IMR-90 (cell line): ENCODE measurements at regions not wholly inside any gene's neighbourhood (a gene's known extent, or its start where the extent isn't known, plus 50 kb on each side); places are given as distances from the start of the nearest gene placed in this dataset.

Source experiments
- ATAC-seq: fragments of 200-7000 bp; cut with Tn5 transposase; 2 replicates; pipeline ENCODE4 v1.9.1; 2020; ENCODE audit warnings: low read depth, mild to moderate bottlenecking, moderate library complexity
- BruUV-seq: library from RNA; stranded (reverse); fragments of 400-500 nt; replicated peaks from 2 replicates; lab custom pipeline; 2021; lab: Mats Ljungman, UMichigan
- CTCF ChIA-PET: fragments of 300-600 bp; formaldehyde crosslinking; extraction: SDS; loops from one replicate; lab custom pipeline; 2021; ENCODE audit warnings: antibody characterized with exemption; lab: Yijun Ruan, JAX
- POLR2A ChIA-PET: fragments of 300-600 bp; sonication (Branson Sonifier 250); formaldehyde crosslinking; loops from one replicate; lab custom pipeline; 2022; ENCODE audit warnings: antibody characterized with exemption; ENCODE audit not compliant: unreplicated experiment; lab: Charles Lee
- DNase-seq: peaks from one replicate; pipeline ENCODE4 v3.0.0; 2013
- H2AFZ ChIP-seq: replicated peaks from 2 replicates; pipeline ENCODE3; 2013; ENCODE audit warnings: low read length, mild to moderate bottlenecking; ENCODE audit not compliant: poor library complexity
- H2AK5ac ChIP-seq: 2 replicates; pipeline ENCODE4 v1.6.1; 2013; ENCODE audit warnings: low read depth, low read length, inconsistent platforms
- H2AK9ac ChIP-seq: replicated peaks from 2 replicates; pipeline ENCODE3; 2013; ENCODE audit warnings: mild to moderate bottlenecking, low read depth, low read length, moderate library complexity; ENCODE audit not compliant: poor library complexity
- H2BK120ac ChIP-seq: 2 replicates; pipeline ENCODE4 v1.6.1; 2013; ENCODE audit warnings: low read depth, low read length, inconsistent platforms
- H2BK15ac ChIP-seq: 3 replicates; pipeline ENCODE4 v1.6.1; 2013; ENCODE audit warnings: low read depth, low read length, inconsistent platforms
- H2BK20ac ChIP-seq: 2 replicates; pipeline ENCODE4 v1.6.1; 2013; ENCODE audit warnings: low read depth, mild to moderate bottlenecking, inconsistent platforms, low read length, moderate library complexity
- H2BK5ac ChIP-seq: 2 replicates; pipeline ENCODE4 v1.6.1; 2013; ENCODE audit warnings: mild to moderate bottlenecking, low read depth, low read length, inconsistent platforms; ENCODE audit not compliant: poor library complexity, severe bottlenecking
- H3K14ac ChIP-seq: replicated peaks from 2 replicates; pipeline ENCODE4 v1.6.1; 2013; ENCODE audit warnings: low read depth, low read length, inconsistent platforms
- H3K18ac ChIP-seq: 2 replicates; pipeline ENCODE4 v1.6.1; 2013; ENCODE audit warnings: low read depth, low read length, control low read depth
- H3K23ac ChIP-seq: 2 replicates; pipeline ENCODE4 v1.6.1; 2013; ENCODE audit warnings: low read depth, low read length, inconsistent platforms
- H3K27ac ChIP-seq: 2 replicates; pipeline ENCODE4 v1.5.1; 2013; ENCODE audit warnings: mild to moderate bottlenecking, control low read depth, low read length; ENCODE audit not compliant: insufficient read depth
- H3K27me3 ChIP-seq: 2 replicates; pipeline ENCODE4 v1.6.1; 2013; ENCODE audit warnings: low read length; ENCODE audit not compliant: control insufficient read depth, insufficient read depth
- H3K36me3 ChIP-seq: 2 replicates; pipeline ENCODE4 v1.6.1; 2013; ENCODE audit warnings: low read length, mixed read lengths; ENCODE audit not compliant: control insufficient read depth, insufficient read depth
- H3K4ac ChIP-seq: 2 replicates; pipeline ENCODE4 v1.6.1; 2013; ENCODE audit warnings: low read depth, low read length, inconsistent platforms
- H3K4me1 ChIP-seq: 2 replicates; pipeline ENCODE4 v1.6.1; 2013; ENCODE audit warnings: low read length, mixed read lengths; ENCODE audit not compliant: control insufficient read depth, insufficient read depth
- H3K4me2 ChIP-seq: 2 replicates; pipeline ENCODE4 v1.6.1; 2013; ENCODE audit warnings: low read depth, mild to moderate bottlenecking, control low read depth, low read length, moderate library complexity
- H3K4me3 ChIP-seq: 2 replicates; pipeline ENCODE4 v1.5.1; 2013; ENCODE audit warnings: low read depth, mild to moderate bottlenecking, control low read depth, low read length, moderate library complexity; ENCODE audit not compliant: insufficient read depth
- H3K56ac ChIP-seq: 2 replicates; pipeline ENCODE4 v1.6.1; 2013; ENCODE audit warnings: low read length, inconsistent platforms; ENCODE audit not compliant: insufficient read depth; ENCODE audit errors: extremely low read depth
- H3K79me1 ChIP-seq, 2 experiments: 2 replicates each; pipeline ENCODE4 v1.6.1; 2013; ENCODE audit warnings: low read length in 2 of 2, inconsistent platforms in 1 of 2, low read depth in 1 of 2
- H3K9ac ChIP-seq: 2 replicates; pipeline ENCODE4 v1.6.1; 2013; ENCODE audit warnings: low read depth, low read length, control low read depth
- H3K9me1 ChIP-seq: 2 replicates; pipeline ENCODE4 v1.6.1; 2013; ENCODE audit warnings: low read length, inconsistent platforms; ENCODE audit not compliant: insufficient read depth
- H3K9me3 ChIP-seq: 2 replicates; pipeline ENCODE4 v1.6.1; 2013; ENCODE audit warnings: low read length; ENCODE audit not compliant: control insufficient read depth, insufficient read depth
- H4K20me1 ChIP-seq: 2 replicates; pipeline ENCODE4 v1.6.1; 2013; ENCODE audit warnings: low read length, inconsistent platforms; ENCODE audit not compliant: insufficient read depth
- H4K5ac ChIP-seq: 2 replicates; pipeline ENCODE4 v1.6.1; 2013; ENCODE audit warnings: mild to moderate bottlenecking, low read depth, low read length, control low read depth
- H4K8ac ChIP-seq, 2 experiments: 2 replicates each; pipeline ENCODE4 v1.6.1; 2013; ENCODE audit warnings: low read depth in 2 of 2, low read length in 2 of 2, control low read depth in 1 of 2, inconsistent platforms in 1 of 2
- H4K91ac ChIP-seq: 2 replicates; pipeline ENCODE4 v1.6.1; 2013; ENCODE audit warnings: low read depth, low read length, inconsistent platforms; ENCODE audit not compliant: insufficient read depth
- BHLHE40 ChIP-seq: fragments of 150-350 bp; IDR thresholded peaks from 2 replicates; pipeline ENCODE4 v1.6.1; 2016; ENCODE audit warnings: mild to moderate bottlenecking, low read depth, low read length
- CEBPB ChIP-seq: IDR thresholded peaks from 2 replicates; pipeline ENCODE4 v1.6.1; 2012; ENCODE audit warnings: low read depth, low read length, improper control_type of control experiment
- CHD1 ChIP-seq: IDR thresholded peaks from 2 replicates; pipeline ENCODE4 v1.6.1; 2012; ENCODE audit warnings: low read depth, low read length, improper control_type of control experiment
- CTCF ChIP-seq: conservative IDR thresholded peaks from 2 replicates; pipeline ENCODE4 v1.5.1; 2012; ENCODE audit warnings: mild to moderate bottlenecking, low read depth, low read length, improper control_type of control experiment
- ELK1 ChIP-seq: fragments of 150-350 bp; IDR thresholded peaks from 2 replicates; pipeline ENCODE4 v1.6.1; 2016; ENCODE audit warnings: low read depth, mild to moderate bottlenecking, low read length, moderate library complexity, borderline replicate concordance
- FOS ChIP-seq: fragments of 150-350 bp; IDR thresholded peaks from 2 replicates; pipeline ENCODE4 v1.6.1; 2016; ENCODE audit warnings: low read depth, low read length
- MAFK ChIP-seq: IDR thresholded peaks from 2 replicates; pipeline ENCODE4 v1.6.1; 2012; ENCODE audit warnings: low read depth, low read length, improper control_type of control experiment
- MAZ ChIP-seq: IDR thresholded peaks from 2 replicates; pipeline ENCODE4 v1.6.1; 2012; ENCODE audit warnings: low read depth, mild to moderate bottlenecking, low read length, improper control_type of control experiment, moderate library complexity, borderline replicate concordance
- MXI1 ChIP-seq: IDR thresholded peaks from 2 replicates; pipeline ENCODE4 v1.6.1; 2012; ENCODE audit warnings: low read depth, mild to moderate bottlenecking, low read length, moderate library complexity, borderline replicate concordance
- NFE2L2 ChIP-seq: fragments of 150-350 bp; IDR thresholded peaks from 2 replicates; pipeline ENCODE4 v1.6.1; 2016; ENCODE audit warnings: low read depth, mild to moderate bottlenecking, low read length
- POLR2A ChIP-seq: IDR thresholded peaks from 2 replicates; pipeline ENCODE4 v1.6.1; 2012; ENCODE audit warnings: mild to moderate bottlenecking, low read depth, low read length
- RAD21 ChIP-seq: IDR thresholded peaks from 2 replicates; pipeline ENCODE4 v1.6.1; 2012; ENCODE audit warnings: low read length, improper control_type of control experiment
- RCOR1 ChIP-seq: IDR thresholded peaks from 2 replicates; pipeline ENCODE4 v1.6.1; 2012; ENCODE audit warnings: mild to moderate bottlenecking, low read length, improper control_type of control experiment; ENCODE audit not compliant: insufficient replicate concordance
- RFX5 ChIP-seq: IDR thresholded peaks from 2 replicates; pipeline ENCODE4 v1.8.0; 2012; ENCODE audit warnings: low read depth, mild to moderate bottlenecking, low read length, moderate library complexity
- SMC3 ChIP-seq: fragments of 150-350 bp; IDR thresholded peaks from 2 replicates; pipeline ENCODE4 v1.6.1; 2016; ENCODE audit warnings: low read depth, mild to moderate bottlenecking, antibody characterized with exemption, low read length, moderate library complexity
- USF2 ChIP-seq: fragments of 150-350 bp; IDR thresholded peaks from 2 replicates; pipeline ENCODE4 v1.6.1; 2017; ENCODE audit warnings: mild to moderate bottlenecking, antibody characterized with exemption, low read length, low read depth
- WGBS, 2 experiments: methylation state at CpG; one replicate each; pipeline versions ENCODE4 v1.1.5 to v1.1.7; 2013; ENCODE audit warnings: missing lambda C conversion rate in 2 of 2; ENCODE audit not compliant: insufficient read length in 1 of 2; ENCODE audit errors: extremely low coverage in 2 of 2; 5-methylcytosine and 5-hydroxymethylcytosine counted together
- dilution Hi-C: fragments of 300-500 bp; cut with HindIII; formaldehyde crosslinking; loops from one replicate; pipeline ENCODE4 v1.14.3; 2018; ENCODE audit warnings: low sequenced_read_pairs; ENCODE audit not compliant: unreplicated experiment
- in situ Hi-C: fragments of 300-500 bp; cut with MboI; formaldehyde crosslinking; loops from 3 replicates; pipeline ENCODE4 v1.14.3; 2019; ENCODE audit warnings: low sequenced_read_pairs, inconsistent platforms, mixed read lengths
- intact Hi-C: fragments of 100-400 bp; cut with micrococcal nuclease; formaldehyde crosslinking; loops from 2 replicates; pipeline ENCODE4 v1.10.0; 2022

GRCh38 chr2:15072836-15073235 lies 440.3 kb downstream of the LRATD1 start:
- TF ChIP-seq ELK1: no peak
- no peak for TF ChIP-seq RFX5
- TF ChIP-seq POLR2A: no peak
- TF ChIP-seq MAZ: no peak
- no peak for TF ChIP-seq RCOR1
- no peak for TF ChIP-seq SMC3
- no peak for TF ChIP-seq MAFK
- TF ChIP-seq FOS: no peak
- no peak for TF ChIP-seq CTCF
- no peak for TF ChIP-seq MXI1
- TF ChIP-seq USF2: no peak
- TF ChIP-seq NFE2L2: no peak
- TF ChIP-seq RAD21: no peak
- TF ChIP-seq CHD1: no peak
- TF ChIP-seq BHLHE40: no peak
- no peak for TF ChIP-seq CEBPB
- intact Hi-C loops: no loop called here
- Histone ChIP-seq H3K36me3 (no peaks in the 10 kb centered on the region), H3K18ac (no peak overlapping the region; the same call in 1 of the 2 replicates), H3K27me3 (no peaks in the 10 kb centered on the region; the same call in 1 of the 2 replicates), H3K9me3 (no peaks in the 10 kb centered on the region), H3K56ac (no peak overlapping the region), H3K9ac (no peak overlapping the region), H2BK5ac (no peak overlapping the region), H4K5ac (no peak overlapping the region; the same call in 1 of the 2 replicates), H2BK15ac (no peak overlapping the region), H3K4me3 (no peak overlapping the region), H3K14ac (no peak overlapping the region), H2AK9ac (no peak overlapping the region), H4K91ac (no peak overlapping the region), H2BK20ac (no peak overlapping the region), H3K4me1 (no peaks in the 10 kb centered on the region; the same call in 1 of the 2 replicates), H3K4me2 (no peak overlapping the region), H4K20me1 (no peaks in the 10 kb centered on the region), H3K4ac (no peak overlapping the region), H4K8ac (no peak overlapping the region), H3K23ac (no peak overlapping the region), H2BK120ac (no peak overlapping the region), H2AK5ac (no peak overlapping the region), H2AFZ (no peak overlapping the region), H3K9me1 (no peaks in the 10 kb centered on the region), H3K27ac (peak overlapping the region; percentile 63; the same call in 1 of the 2 replicates), H3K79me1 (no peaks in the 10 kb centered on the region)
- dilution Hi-C loops: no loop called here
- POLR2A ChIA-PET: no interaction called here
- CTCF ChIA-PET: interaction anchor here (0.6 to 1.3 kb wide), 3 partner anchors 15 to 23 kb away, joined by 3 read pairs; no protein-coding TSS in a partner anchor
- 30% methylated on average over 2 of the region's 6 CpGs; no CpG with 5 or more reads in 1 of the 2 experiments for WGBS, 2 experiments
- in situ Hi-C loops: no loop called here
- ATAC-seq (no peak), DNase-seq (no peak)
- BruUV-seq: no TSS peak
